ENCODE measurements at regions not wholly inside any gene's neighbourhood (a gene's known extent, or its start where the extent isn't known, plus 50 kb on each side); places are given as distances from the start of the nearest gene placed in this dataset.

GRCh38 chr6:40340196-40340595 is 247.0 kb downstream of the LRFN2 start:
- TF ChIP-seq POLR2A (IDR thresholded peaks at IDR 0.05), result no peak
- no peak for TF ChIP-seq CTCF (IDR thresholded peaks at IDR 0.05)
- TF ChIP-seq POLR2AphosphoS5 (IDR thresholded peaks at IDR 0.05), result no peak
- no peak for TF ChIP-seq EP300 (IDR thresholded peaks at IDR 0.05)

All from sigmoid colon (tissue), 4 donors.